CD4-positive, alpha-beta memory T cell (primary cell): ENCODE measurements at regions not wholly inside any gene's neighbourhood (a gene's known extent, or its start where the extent isn't known, plus 50 kb on each side); places are given as distances from the start of the nearest gene placed in this dataset.

Source experiments
- CTCF ChIA-PET: fragments of 350-600 bp; sonication (Branson Sonifier 250); formaldehyde crosslinking; loops from one replicate; lab custom pipeline; 2021; ENCODE audit warnings: inconsistent platforms; ENCODE audit not compliant: partially characterized antibody; lab: Charles Lee
- POLR2A ChIA-PET: fragments of 350-600 bp; sonication (Branson Sonifier 250); formaldehyde crosslinking; loops from one replicate; lab custom pipeline; 2021; ENCODE audit not compliant: partially characterized antibody; lab: Charles Lee
- DNase-seq, 5 donors: peaks; one replicate each; pipeline versions ENCODE4 v3.0.0 to v3.0.0-alpha.2; 2020 to 2022; ENCODE audit warnings: mixed read lengths in 1 of 5
- H3K27ac ChIP-seq: one replicate; pipeline ENCODE4 v1.7.0; 2013; ENCODE audit warnings: low read depth, low read length
- H3K27me3 ChIP-seq: 2 replicates; pipeline ENCODE4 v1.7.0; 2013; ENCODE audit warnings: mild to moderate bottlenecking, low read length, moderate library complexity; ENCODE audit not compliant: insufficient read depth
- H3K36me3 ChIP-seq: 2 replicates; pipeline ENCODE4 v1.7.0; 2013; ENCODE audit warnings: mild to moderate bottlenecking, low read length, moderate library complexity; ENCODE audit not compliant: insufficient read depth
- H3K4me1 ChIP-seq: 2 replicates; pipeline ENCODE4 v1.7.0; 2013; ENCODE audit warnings: mild to moderate bottlenecking, low read length, moderate library complexity; ENCODE audit not compliant: insufficient read depth
- H3K4me3 ChIP-seq, 2 donors: one replicate each; pipeline ENCODE4 v1.7.0; 2013; ENCODE audit warnings: low read length in 2 of 2, mild to moderate bottlenecking in 1 of 2
- H3K9me3 ChIP-seq, 2 donors: one replicate each; pipeline ENCODE4 v1.7.0; 2013; ENCODE audit warnings: low read length in 2 of 2, control low read depth in 1 of 2; ENCODE audit not compliant: control insufficient read depth in 1 of 2
- H3K27ac Mint-ChIP-seq, 7 donors: one replicate each; pipeline ENCODE4 v1.8.0; 2020 to 2021; ENCODE audit warnings: mixed read lengths in 7 of 7, mild to moderate bottlenecking in 6 of 7, inconsistent platforms in 3 of 7, moderate library complexity in 3 of 7
- H3K27me3 Mint-ChIP-seq, 2 donors: one replicate each; pipeline ENCODE4 v1.8.0; 2020 to 2021; ENCODE audit warnings: mixed read lengths in 2 of 2
- H3K36me3 Mint-ChIP-seq, 2 donors: one replicate each; pipeline ENCODE4 v1.8.0; 2020 to 2021; ENCODE audit warnings: mixed read lengths in 2 of 2, inconsistent platforms in 1 of 2, mild to moderate bottlenecking in 1 of 2
- H3K4me1 Mint-ChIP-seq, 4 donors: one replicate each; pipeline ENCODE4 v1.8.0; 2020 to 2021; ENCODE audit warnings: mixed read lengths in 4 of 4, mild to moderate bottlenecking in 1 of 4
- H3K4me3 Mint-ChIP-seq, 8 donors: one replicate each; pipeline ENCODE4 v1.8.0; 2020 to 2021; ENCODE audit warnings: mixed read lengths in 8 of 8, mild to moderate bottlenecking in 7 of 8, moderate library complexity in 6 of 8, inconsistent platforms in 3 of 8
- H3K9me3 Mint-ChIP-seq, 8 donors: one replicate each; pipeline ENCODE4 v1.8.0; 2020 to 2021; ENCODE audit warnings: mixed read lengths in 8 of 8, mild to moderate bottlenecking in 5 of 8, inconsistent platforms in 3 of 8, moderate library complexity in 1 of 8
- intact Hi-C: fragments of 100-400 bp; cut with micrococcal nuclease; formaldehyde crosslinking; loops from one replicate; pipeline ENCODE4 v1.15.1; 2023

DNA sequence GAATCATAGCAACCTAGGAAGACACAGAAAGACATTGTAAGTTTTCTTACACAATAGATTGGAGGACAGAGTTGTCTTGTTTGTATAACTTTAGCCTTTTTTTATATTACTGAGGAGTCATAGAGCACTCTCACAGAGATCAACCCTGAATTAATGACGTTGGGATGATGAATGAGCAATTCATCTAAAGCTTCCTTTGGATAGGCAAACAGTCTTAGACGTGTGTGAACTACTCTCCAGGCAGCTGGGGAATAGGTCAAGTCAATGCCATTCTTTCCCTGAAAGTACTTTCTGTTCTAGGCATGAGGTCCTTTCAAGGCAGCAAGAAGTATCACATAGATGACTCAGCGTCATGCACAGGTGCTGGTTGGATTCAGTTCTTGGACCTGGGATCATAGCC lies 369.1 kb upstream of the NOVA1 start:
- Histone ChIP-seq H3K27me3 (no peaks in the 10 kb centered on the region), H3K27ac (no peak overlapping the region), H3K9me3 (peaks cover 0 to 5% of the 10 kb centered on the region in 2 donors), H3K36me3 (no peaks in the 10 kb centered on the region), H3K4me1 (no peaks in the 10 kb centered on the region), H3K4me3 (no peak overlapping the region)
- Mint-ChIP-seq H3K27me3 (no peaks in the 10 kb centered on the region), H3K9me3 (peaks cover 3 to 37% (median 21%) of the 10 kb centered on the region in 8 donors), H3K4me3 (no peak overlapping the region), H3K36me3 (no peaks in the 10 kb centered on the region), H3K4me1 (no peaks in the 10 kb centered on the region), H3K27ac (no peak overlapping the region)
- intact Hi-C loops = no loop called here
- ChIA-PET POLR2A (no interaction called here), CTCF (interaction anchor here (1.7 kb wide), 1 partner anchor 9 kb away, joined by 5 read pairs; no protein-coding TSS in a partner anchor)
- no peak for DNase-seq

DNA sequence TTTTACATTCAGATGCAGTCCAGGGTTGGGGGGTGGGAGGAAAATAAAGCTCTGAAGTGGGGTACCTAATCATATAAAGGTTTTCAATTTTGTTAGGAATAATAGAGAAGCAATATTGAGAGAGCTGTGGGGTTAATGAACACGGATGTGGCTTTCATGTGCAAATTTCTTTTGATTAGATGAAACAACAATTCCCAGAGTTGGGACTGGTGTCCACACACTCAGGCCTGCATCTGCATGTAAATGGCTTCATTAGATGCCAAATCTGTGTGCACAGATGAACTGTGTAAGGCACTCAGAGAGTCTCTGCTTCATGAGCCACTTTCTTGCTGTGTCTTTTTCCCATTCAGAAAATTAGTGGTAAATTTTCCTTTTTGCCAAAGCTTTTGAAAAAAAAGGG lies 377.1 kb upstream of the NOVA1 start:
- no peak overlapping the region for H3K4me3 ChIP-seq
- ChIA-PET CTCF (no interaction called here), POLR2A (no interaction called here)
- Mint-ChIP-seq H3K27me3 (no peaks in the 10 kb centered on the region), H3K9me3 (peaks cover 0 to 30% (median 5%) of the 10 kb centered on the region in 8 donors), H3K4me1 (no peaks in the 10 kb centered on the region), H3K27ac (no peak overlapping the region), H3K4me3 (no peak overlapping the region), H3K36me3 (no peaks in the 10 kb centered on the region)
- H3K4me1 ChIP-seq = no peaks in the 10 kb centered on the region
- intact Hi-C loops = no loop called here
- H3K27ac ChIP-seq = no peak overlapping the region
- H3K27me3 ChIP-seq = no peaks in the 10 kb centered on the region
- H3K36me3 ChIP-seq = no peaks in the 10 kb centered on the region
- DNase-seq = no peak
- peaks cover 0 to 7% of the 10 kb centered on the region in 2 donors for H3K9me3 ChIP-seq

DNA sequence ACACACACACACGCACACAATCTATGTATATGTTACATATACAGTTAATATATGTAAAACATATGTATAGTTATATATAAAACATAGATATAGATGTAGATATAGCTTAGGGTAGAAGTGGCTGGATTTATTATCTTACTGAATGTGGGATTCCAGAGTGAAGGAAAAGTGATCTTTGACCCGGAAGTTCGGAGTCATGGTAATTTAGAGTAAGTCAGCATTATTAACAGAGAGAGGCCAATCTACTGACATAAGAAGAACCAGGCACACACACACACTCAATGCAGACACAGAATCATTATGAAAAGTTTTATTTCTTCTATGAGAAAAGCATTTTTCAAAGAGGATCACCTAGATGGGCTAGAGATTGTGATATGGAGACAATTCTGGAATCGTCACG lies 384.2 kb upstream of the NOVA1 start:
- Mint-ChIP-seq H3K4me3 (no peak overlapping the region), H3K36me3 (no peaks in the 10 kb centered on the region), H3K4me1 (no peaks in the 10 kb centered on the region), H3K27me3 (no peaks in the 10 kb centered on the region), H3K27ac (no peak overlapping the region), H3K9me3 (peaks cover 0 to 20% (median 15%) of the 10 kb centered on the region in 8 donors)
- intact Hi-C loops = no loop called here
- ChIA-PET CTCF (no interaction called here), POLR2A (no interaction called here)
- H3K4me1 ChIP-seq = no peaks in the 10 kb centered on the region
- no peak overlapping the region for H3K4me3 ChIP-seq
- no peaks in the 10 kb centered on the region for H3K27me3 ChIP-seq
- H3K9me3 ChIP-seq = no peaks in the 10 kb centered on the region
- no peaks in the 10 kb centered on the region for H3K36me3 ChIP-seq
- DNase-seq = no peak
- H3K27ac ChIP-seq = no peak overlapping the region

DNA sequence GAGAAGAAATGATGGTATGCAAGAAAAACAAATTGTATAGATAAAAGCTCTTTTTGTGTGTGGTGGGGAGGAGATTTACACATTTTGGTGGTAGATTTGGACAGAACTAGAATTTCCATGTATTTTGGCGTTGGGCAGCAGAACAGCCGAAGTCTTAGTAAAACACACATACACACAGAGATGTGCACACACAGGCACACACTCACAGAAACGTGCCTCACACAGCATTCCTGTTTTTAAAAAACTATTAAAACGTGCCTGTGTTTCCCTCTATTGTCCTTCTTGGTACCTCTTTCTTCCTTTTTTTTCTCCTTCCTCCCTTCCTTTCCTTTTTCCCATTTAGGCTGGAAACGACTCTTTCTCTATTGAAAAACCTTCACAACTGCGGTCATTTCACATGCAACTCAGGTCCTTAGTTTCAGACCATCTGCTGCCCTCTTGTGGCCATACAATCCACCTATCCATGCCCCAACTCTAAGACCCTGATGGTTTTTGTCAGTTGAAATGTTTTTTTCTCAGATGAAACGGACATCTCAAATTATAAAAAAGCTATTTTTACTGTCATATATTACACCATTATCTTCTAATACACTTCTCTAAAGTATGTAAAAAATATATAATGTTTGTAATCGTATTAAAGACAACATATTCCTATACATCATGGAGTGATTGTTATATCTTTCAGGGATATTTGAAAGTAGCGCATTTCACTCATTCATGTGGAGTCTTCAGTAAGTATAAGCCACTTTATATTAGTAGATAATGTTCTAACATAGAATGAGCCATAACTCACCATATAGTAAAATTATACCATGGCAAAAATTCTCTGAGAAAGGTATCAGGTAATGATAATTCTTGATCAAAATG lies 386.7 kb upstream of the NOVA1 start:
- H3K9me3 Mint-ChIP-seq = peaks cover 0 to 30% (median 21%) of the 10 kb centered on the region in 8 donors
- no peaks in the 10 kb centered on the region for H3K9me3 ChIP-seq
- no peak overlapping the region for H3K4me3 Mint-ChIP-seq
- no peaks in the 10 kb centered on the region for H3K27me3 Mint-ChIP-seq
- ChIA-PET POLR2A (no interaction called here), CTCF (no interaction called here)
- no peaks in the 10 kb centered on the region for H3K4me1 Mint-ChIP-seq
- H3K4me3 ChIP-seq = no peak overlapping the region
- H3K4me1 ChIP-seq = no peaks in the 10 kb centered on the region
- no peak overlapping the region for H3K27ac Mint-ChIP-seq
- H3K36me3 Mint-ChIP-seq = no peaks in the 10 kb centered on the region
- no peak overlapping the region for H3K27ac ChIP-seq
- no peaks in the 10 kb centered on the region for H3K36me3 ChIP-seq
- H3K27me3 ChIP-seq = no peaks in the 10 kb centered on the region
- intact Hi-C loops = no loop called here
- DNase-seq = no peak

DNA sequence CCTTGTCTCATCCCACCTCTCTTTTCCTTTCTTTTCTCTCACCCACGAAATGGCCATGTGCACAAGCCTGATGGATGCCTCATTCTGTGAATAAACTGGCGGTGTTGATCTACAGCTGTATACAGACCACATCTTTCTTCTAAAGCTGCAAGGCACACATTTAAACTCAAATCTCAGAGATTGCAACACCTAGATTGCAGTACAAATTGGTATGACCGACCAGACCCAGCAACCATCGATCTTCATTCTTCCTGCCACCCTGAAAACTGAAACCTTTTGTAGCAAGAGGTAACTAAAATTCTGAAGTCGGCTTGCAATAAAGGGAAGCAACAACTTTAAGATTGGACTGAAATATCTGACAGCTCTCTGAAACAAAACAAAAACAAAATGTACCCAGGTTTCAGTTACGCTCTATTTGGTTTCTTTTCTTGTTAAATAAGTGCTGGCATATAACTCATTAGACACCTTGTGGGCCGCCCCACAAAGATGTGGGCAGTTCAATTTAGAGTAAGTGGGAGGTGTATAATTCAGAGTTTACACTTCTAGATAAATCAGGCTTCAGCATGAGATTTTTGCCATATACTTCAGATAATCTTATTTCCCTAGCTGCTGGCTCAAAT lies 390.0 kb upstream of the NOVA1 start:
- ChIA-PET POLR2A (no interaction called here), CTCF (no interaction called here)
- no peaks in the 10 kb centered on the region for H3K36me3 ChIP-seq
- Mint-ChIP-seq H3K27me3 (no peaks in the 10 kb centered on the region), H3K4me3 (no peak overlapping the region), H3K27ac (no peak overlapping the region), H3K4me1 (no peaks in the 10 kb centered on the region), H3K9me3 (peaks cover 0 to 36% (median 18%) of the 10 kb centered on the region in 8 donors), H3K36me3 (no peaks in the 10 kb centered on the region)
- intact Hi-C loops = no loop called here
- no peaks in the 10 kb centered on the region for H3K4me1 ChIP-seq
- no peak overlapping the region for H3K4me3 ChIP-seq
- no peak overlapping the region for H3K27ac ChIP-seq
- no peak for DNase-seq
- H3K9me3 ChIP-seq = no peaks in the 10 kb centered on the region
- H3K27me3 ChIP-seq = no peaks in the 10 kb centered on the region

DNA sequence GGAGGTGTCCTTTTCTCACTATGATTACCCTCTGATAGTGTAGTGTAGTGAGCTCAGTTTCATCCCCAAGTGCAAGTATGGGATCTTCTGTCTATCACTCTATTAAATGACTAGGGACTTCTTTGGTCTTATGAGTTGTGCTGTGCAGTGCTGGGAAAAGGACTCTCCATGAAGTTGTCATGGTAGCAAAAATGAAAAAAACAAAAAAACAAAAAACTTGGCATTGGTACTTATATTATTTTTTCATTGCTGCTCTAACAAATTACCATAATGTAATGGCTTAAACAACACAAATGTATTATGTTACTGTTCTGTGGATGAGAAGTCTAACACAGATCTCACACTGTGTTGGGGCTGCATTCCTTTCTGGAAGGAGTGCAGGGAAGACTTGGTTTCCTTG lies 393.1 kb upstream of the NOVA1 start:
- Histone ChIP-seq H3K27ac (no peak overlapping the region), H3K4me1 (no peaks in the 10 kb centered on the region), H3K4me3 (no peak overlapping the region), H3K36me3 (no peaks in the 10 kb centered on the region), H3K27me3 (no peaks in the 10 kb centered on the region), H3K9me3 (peaks cover 0 to 4% of the 10 kb centered on the region in 2 donors)
- ChIA-PET POLR2A (no interaction called here), CTCF (no interaction called here)
- intact Hi-C loops = no loop called here
- Mint-ChIP-seq H3K27me3 (no peaks in the 10 kb centered on the region), H3K4me1 (no peaks in the 10 kb centered on the region), H3K36me3 (no peaks in the 10 kb centered on the region), H3K9me3 (peaks cover 0 to 45% (median 20%) of the 10 kb centered on the region in 8 donors), H3K27ac (no peak overlapping the region), H3K4me3 (no peak overlapping the region)
- DNase-seq = no peak

DNA sequence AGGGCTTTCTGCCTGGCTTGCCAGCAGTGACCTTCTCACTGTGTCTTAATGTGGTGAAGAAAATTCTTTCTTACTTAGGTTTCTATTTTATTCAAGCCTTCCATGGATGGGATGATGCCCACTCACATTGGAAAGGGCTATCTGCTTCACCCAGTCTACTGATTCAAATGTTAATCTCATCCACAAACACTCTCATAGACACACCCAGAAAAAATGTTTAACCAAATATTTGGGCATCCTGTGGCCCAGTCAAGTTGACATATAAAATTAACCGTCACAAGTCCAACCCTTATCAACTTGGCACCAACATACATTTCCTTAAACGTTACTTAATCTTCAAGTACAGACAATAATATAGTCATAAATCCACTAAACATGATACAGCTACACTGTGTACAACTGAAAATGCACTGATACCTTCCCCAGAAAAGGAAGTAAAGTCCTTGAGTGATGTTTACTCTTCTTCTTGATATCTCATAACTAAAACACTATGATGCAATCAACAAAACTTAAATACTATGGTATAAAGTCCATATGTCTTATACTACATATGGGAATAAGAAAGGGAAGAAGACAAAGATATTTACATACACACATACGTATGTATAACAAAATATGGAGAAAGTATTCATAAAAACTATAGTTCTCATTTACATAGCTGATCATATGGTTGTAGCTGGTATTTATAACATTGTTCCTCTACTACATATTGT lies 394.7 kb upstream of the NOVA1 start:
- peaks cover 0 to 48% (median 24%) of the 10 kb centered on the region in 8 donors for H3K9me3 Mint-ChIP-seq
- Histone ChIP-seq H3K9me3 (peaks cover 0 to 4% of the 10 kb centered on the region in 2 donors), H3K4me3 (no peak overlapping the region), H3K27ac (no peak overlapping the region), H3K4me1 (no peaks in the 10 kb centered on the region), H3K27me3 (no peaks in the 10 kb centered on the region), H3K36me3 (no peaks in the 10 kb centered on the region)
- no peaks in the 10 kb centered on the region for H3K4me1 Mint-ChIP-seq
- POLR2A ChIA-PET = no interaction called here
- CTCF ChIA-PET = no interaction called here
- no peaks in the 10 kb centered on the region for H3K27me3 Mint-ChIP-seq
- no peak overlapping the region for H3K27ac Mint-ChIP-seq
- no peak for DNase-seq
- H3K36me3 Mint-ChIP-seq = no peaks in the 10 kb centered on the region
- intact Hi-C loops = no loop called here
- H3K4me3 Mint-ChIP-seq = no peak overlapping the region
